GM12878 (cell line): ENCODE measurements at regions not wholly inside any gene's neighbourhood (a gene's known extent, or its start where the extent isn't known, plus 50 kb on each side); places are given as distances from the start of the nearest gene placed in this dataset.

Experiments
- ATAC-seq: fragments of 200-7000 bp; cut with Tn5 transposase; 3 replicates; pipeline ENCODE4 v1.9.1; 2020; ENCODE audit warnings: mild to moderate bottlenecking, moderate library complexity
- BruUV-seq: library from RNA; stranded (reverse); fragments of 400-500 nt; replicated peaks from 2 replicates; lab custom pipeline; 2021; lab: Mats Ljungman, UMichigan
- CTCF ChIA-PET: fragments of 300-600 bp; sonication (Branson Sonifier 250); formaldehyde crosslinking; extraction: SDS; loops from one replicate; lab custom pipeline; 2021; ENCODE audit warnings: inconsistent platforms; lab: Yijun Ruan, JAX
- POLR2A ChIA-PET: fragments of 350-600 bp; formaldehyde crosslinking; extraction: SDS; loops from one replicate; lab custom pipeline; 2021; ENCODE audit warnings: inconsistent platforms; lab: Charles Lee
- RAD21 ChIA-PET: fragments of 300-600 bp; sonication (Branson Sonifier 250); formaldehyde crosslinking; loops from one replicate; lab custom pipeline; 2023; ENCODE audit warnings: antibody characterized with exemption; ENCODE audit not compliant: unreplicated experiment; lab: Charles Lee
- SMC1A ChIA-PET: fragments of 300-600 bp; sonication (Branson Sonifier 250); formaldehyde crosslinking; loops from one replicate; lab custom pipeline; 2023; ENCODE audit not compliant: unreplicated experiment, uncharacterized antibody; lab: Charles Lee
- DNase-seq: peaks from one replicate; pipeline ENCODE4 v3.0.0-alpha.2; 2011; ENCODE audit warnings: low read depth, low spot score
- FAIRE-seq: peaks from 3 replicates; lab custom pipeline; 2011; peaks lifted over from hg19 to GRCh38; lab: Jason Lieb, UNC
- H2AFZ ChIP-seq: 2 replicates; pipeline ENCODE4 v1.6.0; 2011; ENCODE audit warnings: low read depth, low read length, control low read depth; ENCODE audit not compliant: control insufficient read depth
- H3K27ac ChIP-seq: 2 replicates; pipeline ENCODE4 v1.5.1; 2011; ENCODE audit warnings: control low read depth; ENCODE audit not compliant: control insufficient read depth, insufficient read depth
- H3K27me3 ChIP-seq, 2 experiments: replicated peaks in 1 of 2; 2 replicates each; pipeline versions ENCODE4 v1.6.0 to v1.6.1; 2011; ENCODE audit warnings: low read length in 1 of 2; ENCODE audit not compliant: control insufficient read depth in 2 of 2, insufficient read depth in 2 of 2
- H3K36me3 ChIP-seq, 2 experiments: 2 replicates each; pipeline ENCODE4 v1.5.1; 2011; ENCODE audit warnings: low read length in 1 of 2; ENCODE audit not compliant: control insufficient read depth in 2 of 2, insufficient read depth in 2 of 2
- H3K4me1 ChIP-seq: 2 replicates; pipeline ENCODE4 v1.6.1; 2011; ENCODE audit warnings: mild to moderate bottlenecking, low read length, moderate library complexity, mixed read lengths; ENCODE audit not compliant: control insufficient read depth, insufficient read depth
- H3K4me2 ChIP-seq: 2 replicates; pipeline ENCODE4 v1.6.0; 2011; ENCODE audit warnings: control low read depth; ENCODE audit not compliant: control insufficient read depth, insufficient read depth
- H3K4me3 ChIP-seq: fragments of 200-600 bp; sonication (generic); 2 replicates; pipeline ENCODE4 v1.5.1; 2016
- H3K79me2 ChIP-seq: 2 replicates; pipeline ENCODE4 v1.6.0; 2011; ENCODE audit warnings: low read length; ENCODE audit not compliant: control insufficient read depth, insufficient read depth
- H3K9ac ChIP-seq: 2 replicates; pipeline ENCODE4 v1.8.0; 2011; ENCODE audit warnings: low read length, control low read depth, mixed read lengths; ENCODE audit not compliant: control insufficient read depth, insufficient read depth
- H3K9me3 ChIP-seq: replicated peaks from 3 replicates; pipeline ENCODE4 v1.5.1; 2011; ENCODE audit warnings: mild to moderate bottlenecking, low read length; ENCODE audit not compliant: control insufficient read depth, insufficient read depth
- H4K20me1 ChIP-seq: 2 replicates; pipeline ENCODE4 v1.6.0; 2011; ENCODE audit not compliant: control insufficient read depth, insufficient read depth
- BRCA1 ChIP-seq: IDR thresholded peaks from 2 replicates; pipeline ENCODE4 v1.6.1; 2011; ENCODE audit warnings: low read depth, low read length, improper control_type of control experiment
- CBX3 ChIP-seq: fragments of 200-600 bp; sonication (generic); IDR thresholded peaks from 2 replicates; pipeline ENCODE4 v1.6.1; 2016; ENCODE audit warnings: low read depth, borderline replicate concordance
- CREB1 ChIP-seq: IDR thresholded peaks from 2 replicates; pipeline ENCODE4 v1.6.1; 2012; ENCODE audit warnings: low read depth, mild to moderate bottlenecking, inconsistent platforms
- EZH2 ChIP-seq: IDR thresholded peaks from 2 replicates; pipeline ENCODE4 v1.6.1; 2012; ENCODE audit warnings: low read depth, mild to moderate bottlenecking, control low read depth, inconsistent platforms, low read length, borderline replicate concordance; ENCODE audit not compliant: control insufficient read depth
- MEF2B ChIP-seq: fragments of 450-650 bp; IDR thresholded peaks from 2 replicates; pipeline ENCODE4 v1.6.1; 2018; ENCODE audit warnings: mild to moderate bottlenecking, moderate library complexity; ENCODE audit not compliant: partially characterized antibody, poor library complexity, severe bottlenecking
- MYC ChIP-seq: IDR thresholded peaks from 2 replicates; pipeline ENCODE4 v1.6.1; 2011; ENCODE audit warnings: mild to moderate bottlenecking, low read length, moderate library complexity, inconsistent platforms; ENCODE audit not compliant: insufficient read depth, insufficient replicate concordance, insufficient read length, severe bottlenecking
- SIN3A ChIP-seq: IDR thresholded peaks from 2 replicates; pipeline ENCODE4 v1.6.1; 2012; ENCODE audit warnings: low read depth, low read length, improper control_type of control experiment
- SP1 ChIP-seq: IDR thresholded peaks from one replicate; pipeline ENCODE4 v1.6.1; 2011; ENCODE audit warnings: low read depth, low read length
- SRF ChIP-seq, 2 experiments: IDR thresholded peaks; 2 replicates each; pipeline ENCODE4 v1.6.1; 2011; ENCODE audit warnings: low read depth in 2 of 2, low read length in 2 of 2, mild to moderate bottlenecking in 1 of 2, moderate library complexity in 1 of 2
- WGBS: methylation state at CpG from one replicate; pipeline ENCODE4 v1.1.6; 2016; ENCODE audit warnings: low lambda C conversion rate; ENCODE audit not compliant: insufficient replicate concordance, insufficient coverage; ENCODE audit errors: missing lambda C conversion rate; 5-methylcytosine and 5-hydroxymethylcytosine counted together
- in situ Hi-C: fragments of 300-500 bp; cut with MboI; formaldehyde crosslinking; loops from 9 replicates; pipeline ENCODE4 v1.14.3; 2018; ENCODE audit warnings: mixed read lengths
- intact Hi-C: fragments of 100-400 bp; cut with micrococcal nuclease; formaldehyde crosslinking; loops from one replicate; pipeline ENCODE4 v1.14.2; 2022; ENCODE audit not compliant: unreplicated experiment
- TF ChIP-seq, protein P1 (sequence below): IDR thresholded peaks from 2 replicates; pipeline ENCODE4 v1.6.1; 2011; ENCODE audit warnings: borderline replicate concordance, low read depth, mild to moderate bottlenecking, moderate library complexity, mixed read lengths, low read length; ENCODE audit not compliant: insufficient read depth; ENCODE audit errors: extremely low read length
- TF ChIP-seq, protein P2 (sequence below): fragments of 450-650 bp; IDR thresholded peaks from 2 replicates; pipeline ENCODE4 v1.6.1; 2018; ENCODE audit warnings: mild to moderate bottlenecking, low read depth, moderate library complexity; ENCODE audit not compliant: partially characterized antibody
- TF ChIP-seq, protein P3 (sequence below): fragments of 450-650 bp; IDR thresholded peaks from 2 replicates; pipeline ENCODE4 v1.6.1; 2017; ENCODE audit warnings: mild to moderate bottlenecking

DNA sequence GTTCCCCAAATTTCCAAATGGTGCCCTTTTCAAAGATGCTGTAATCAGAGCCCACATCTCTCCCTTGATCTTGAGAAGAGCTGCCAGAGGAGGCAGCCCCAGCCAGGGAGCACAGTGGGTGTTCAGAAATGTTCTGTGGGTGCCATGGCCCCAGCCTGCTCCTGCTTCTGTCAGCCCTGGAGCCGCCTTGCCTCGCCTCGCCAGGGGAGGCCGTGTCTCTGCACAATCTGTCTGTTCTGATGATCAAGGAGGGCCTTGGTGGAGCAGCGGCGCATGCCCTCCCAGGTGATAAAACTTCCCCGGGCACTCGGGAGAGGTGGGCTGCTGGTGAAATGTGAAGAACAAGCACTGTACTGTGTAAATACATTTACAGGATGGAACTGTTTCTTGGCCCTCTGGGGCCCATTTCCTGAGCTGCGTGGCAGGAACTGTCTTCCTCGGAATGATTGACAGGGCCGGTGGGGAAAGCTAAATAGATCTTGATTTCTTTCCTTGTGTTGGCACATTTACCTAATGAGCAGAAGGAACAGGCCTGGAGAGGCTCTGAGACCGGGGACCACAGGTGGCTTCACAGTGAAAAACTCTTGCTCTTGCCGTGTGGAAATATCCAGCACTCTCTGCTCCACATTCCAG lies 207.8 kb upstream of the PODXL start:
- H3K27ac ChIP-seq: no peak overlapping the region
- FAIRE-seq (no peak), ATAC-seq (no peak)
- no TSS peak for BruUV-seq
- no peaks in the 10 kb centered on the region for H3K36me3 ChIP-seq
- no peak overlapping the region for H2AFZ ChIP-seq
- RAD21 ChIA-PET: no interaction called here
- no peak overlapping the region for H3K4me3 ChIP-seq
- SMC1A ChIA-PET: no interaction called here
- no peak for TF ChIP-seq SIN3A
- TF ChIP-seq BRCA1: no peak
- no peak for TF ChIP-seq SP1
- TF ChIP-seq, protein P1, sequence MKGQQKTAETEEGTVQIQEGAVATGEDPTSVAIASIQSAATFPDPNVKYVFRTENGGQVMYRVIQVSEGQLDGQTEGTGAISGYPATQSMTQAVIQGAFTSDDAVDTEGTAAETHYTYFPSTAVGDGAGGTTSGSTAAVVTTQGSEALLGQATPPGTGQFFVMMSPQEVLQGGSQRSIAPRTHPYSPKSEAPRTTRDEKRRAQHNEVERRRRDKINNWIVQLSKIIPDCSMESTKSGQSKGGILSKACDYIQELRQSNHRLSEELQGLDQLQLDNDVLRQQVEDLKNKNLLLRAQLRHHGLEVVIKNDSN: no peak
- TF ChIP-seq SRF (IDR thresholded peaks at IDR 0.05; ENCODE audit: low read depth in 2 of 2, low read length in 2 of 2): no peak
- no peak for TF ChIP-seq CREB1
- TF ChIP-seq, protein P2, sequence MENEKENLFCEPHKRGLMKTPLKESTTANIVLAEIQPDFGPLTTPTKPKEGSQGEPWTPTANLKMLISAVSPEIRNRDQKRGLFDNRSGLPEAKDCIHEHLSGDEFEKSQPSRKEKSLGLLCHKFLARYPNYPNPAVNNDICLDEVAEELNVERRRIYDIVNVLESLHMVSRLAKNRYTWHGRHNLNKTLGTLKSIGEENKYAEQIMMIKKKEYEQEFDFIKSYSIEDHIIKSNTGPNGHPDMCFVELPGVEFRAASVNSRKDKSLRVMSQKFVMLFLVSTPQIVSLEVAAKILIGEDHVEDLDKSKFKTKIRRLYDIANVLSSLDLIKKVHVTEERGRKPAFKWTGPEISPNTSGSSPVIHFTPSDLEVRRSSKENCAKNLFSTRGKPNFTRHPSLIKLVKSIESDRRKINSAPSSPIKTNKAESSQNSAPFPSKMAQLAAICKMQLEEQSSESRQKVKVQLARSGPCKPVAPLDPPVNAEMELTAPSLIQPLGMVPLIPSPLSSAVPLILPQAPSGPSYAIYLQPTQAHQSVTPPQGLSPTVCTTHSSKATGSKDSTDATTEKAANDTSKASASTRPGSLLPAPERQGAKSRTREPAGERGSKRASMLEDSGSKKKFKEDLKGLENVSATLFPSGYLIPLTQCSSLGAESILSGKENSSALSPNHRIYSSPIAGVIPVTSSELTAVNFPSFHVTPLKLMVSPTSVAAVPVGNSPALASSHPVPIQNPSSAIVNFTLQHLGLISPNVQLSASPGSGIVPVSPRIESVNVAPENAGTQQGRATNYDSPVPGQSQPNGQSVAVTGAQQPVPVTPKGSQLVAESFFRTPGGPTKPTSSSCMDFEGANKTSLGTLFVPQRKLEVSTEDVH: no peak
- TF ChIP-seq MEF2B: no peak
- no peak for TF ChIP-seq MYC
- no peak for TF ChIP-seq EZH2
- TF ChIP-seq CBX3: no peak
- TF ChIP-seq, protein P3, sequence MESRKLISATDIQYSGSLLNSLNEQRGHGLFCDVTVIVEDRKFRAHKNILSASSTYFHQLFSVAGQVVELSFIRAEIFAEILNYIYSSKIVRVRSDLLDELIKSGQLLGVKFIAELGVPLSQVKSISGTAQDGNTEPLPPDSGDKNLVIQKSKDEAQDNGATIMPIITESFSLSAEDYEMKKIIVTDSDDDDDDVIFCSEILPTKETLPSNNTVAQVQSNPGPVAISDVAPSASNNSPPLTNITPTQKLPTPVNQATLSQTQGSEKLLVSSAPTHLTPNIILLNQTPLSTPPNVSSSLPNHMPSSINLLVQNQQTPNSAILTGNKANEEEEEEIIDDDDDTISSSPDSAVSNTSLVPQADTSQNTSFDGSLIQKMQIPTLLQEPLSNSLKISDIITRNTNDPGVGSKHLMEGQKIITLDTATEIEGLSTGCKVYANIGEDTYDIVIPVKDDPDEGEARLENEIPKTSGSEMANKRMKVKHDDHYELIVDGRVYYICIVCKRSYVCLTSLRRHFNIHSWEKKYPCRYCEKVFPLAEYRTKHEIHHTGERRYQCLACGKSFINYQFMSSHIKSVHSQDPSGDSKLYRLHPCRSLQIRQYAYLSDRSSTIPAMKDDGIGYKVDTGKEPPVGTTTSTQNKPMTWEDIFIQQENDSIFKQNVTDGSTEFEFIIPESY: no peak
- TF ChIP-seq, all 136 proteins: peak for 0
- in situ Hi-C loops (no loop called here), intact Hi-C loops (no loop called here)
- H3K4me1 ChIP-seq: no peaks in the 10 kb centered on the region
- ChIA-PET POLR2A (interaction anchor here (0.7 kb wide), 1 partner anchor 9 kb away, joined by 3 read pairs; no protein-coding TSS in a partner anchor), CTCF (no interaction called here)
- H3K27me3 ChIP-seq: peaks cover 0 to 2% of the 10 kb centered on the region in 2 experiments; a peak in 1 of 4 replicates
- H3K4me2 ChIP-seq: no peak overlapping the region
- 30% methylated on average over 13 of the region's 13 CpGs for WGBS
- no peak for DNase-seq
- no peaks in the 10 kb centered on the region for H3K79me2 ChIP-seq
- H4K20me1 ChIP-seq: no peaks in the 10 kb centered on the region
- no peaks in the 10 kb centered on the region; the same call in 2 of the 3 replicates for H3K9me3 ChIP-seq
- no peak overlapping the region for H3K9ac ChIP-seq
